ENCODE measurements at regions not wholly inside any gene's neighbourhood (a gene's known extent, or its start where the extent isn't known, plus 50 kb on each side); places are given as distances from the start of the nearest gene placed in this dataset.

GRCh38 chr2:36302911-36303310 is 52.7 kb upstream of the CRIM1 start:
- no peak for TF ChIP-seq USF1 (CRISPR knock-in tag; IDR thresholded peaks at IDR 0.05)
- TF ChIP-seq KAT7 (CRISPR knock-in tag; IDR thresholded peaks at IDR 0.05; ENCODE audit: borderline replicate concordance), result no peak
- TF ChIP-seq ATF3 (CRISPR knock-in tag; conservative IDR thresholded peaks at IDR 0.05), result no peak
- TF ChIP-seq PREB (CRISPR knock-in tag; IDR thresholded peaks at IDR 0.05; ENCODE audit: borderline replicate concordance), result no peak
- no peak for TF ChIP-seq ZNF416 (CRISPR knock-in tag; IDR thresholded peaks at IDR 0.05)
- no peak for TF ChIP-seq IRF1 (CRISPR knock-in tag; IDR thresholded peaks at IDR 0.05)
- no peak for TF ChIP-seq ZNF425 (CRISPR knock-in tag; conservative IDR thresholded peaks at IDR 0.05)
- no peak for TF ChIP-seq ZNF317 (CRISPR knock-in tag; IDR thresholded peaks at IDR 0.05; ENCODE audit: borderline replicate concordance, low read depth)
- no peak for TF ChIP-seq HMGXB4 (CRISPR knock-in tag; IDR thresholded peaks at IDR 0.05)
- ChIA-PET POLR2A (no interaction called here), CTCF (no interaction called here)
- DNase-seq (ENCODE audit: low spot score), result no peak
- Mint-ChIP-seq H3K4me3 (no peak overlapping the region), H3K4me1 (peaks cover 4% of the 10 kb centered on the region), H3K9me3 (peaks cover 13% of the 10 kb centered on the region), H3K36me3 (peaks cover 3% of the 10 kb centered on the region), H3K27ac (no peak overlapping the region), H3K27me3 (ENCODE audit: low read depth) (no peaks in the 10 kb centered on the region; the same call in 1 of the 2 replicates)
- no peak for ATAC-seq

GRCh38 chr2:36301843-36302242 is 53.7 kb upstream of the CRIM1 start:
- peaks cover 13% of the 10 kb centered on the region for H3K9me3 Mint-ChIP-seq
- TF ChIP-seq ZNF138 (CRISPR knock-in tag; conservative IDR thresholded peaks at IDR 0.05) (no peak), ERG (CRISPR knock-in tag; IDR thresholded peaks at IDR 0.05) (no peak), MAX (CRISPR knock-in tag; IDR thresholded peaks at IDR 0.05) (no peak), CTCF (IDR thresholded peaks at IDR 0.05) (no peak), ELF4 (CRISPR knock-in tag; IDR thresholded peaks at IDR 0.05; ENCODE audit: low read depth) (no peak), ZNF512 (CRISPR knock-in tag; IDR thresholded peaks at IDR 0.05; ENCODE audit: borderline replicate concordance) (no peak), AR (CRISPR knock-in tag; IDR thresholded peaks at IDR 0.05) (no peak), NFYB (CRISPR knock-in tag; conservative IDR thresholded peaks at IDR 0.05; ENCODE audit: low read depth) (no peak)

More at GRCh38 chr2:36301843-36302242, 53.7 kb upstream of the CRIM1 start:
- Mint-ChIP-seq H3K4me3 (no peak overlapping the region), H3K4me1 (peaks cover 15% of the 10 kb centered on the region), H3K27me3 (ENCODE audit: low read depth) (no peaks in the 10 kb centered on the region; the same call in 1 of the 2 replicates), H3K27ac (no peak overlapping the region), H3K36me3 (peaks cover 3% of the 10 kb centered on the region)
- ChIA-PET POLR2A (no interaction called here), CTCF (no interaction called here)
- no peak for DNase-seq (ENCODE audit: low spot score)
- ATAC-seq, result no peak

All from WTC11 (cell line).